BLaER1 (cell line): ENCODE measurements at regions not wholly inside any gene's neighbourhood (a gene's known extent, or its start where the extent isn't known, plus 50 kb on each side); places are given as distances from the start of the nearest gene placed in this dataset.
"Not testable (repeated sequence)": the region's sequence is repeated elsewhere in the genome, so short reads cannot be mapped to it uniquely, and the experiment has no call there.

Experiments
- H3K27ac ChIP-seq: shearing (Covaris generic); formaldehyde crosslinking; 2 replicates; pipeline ENCODE4 v1.8.1; 2022
- H3K27me3 ChIP-seq: shearing (Covaris generic); formaldehyde crosslinking; 2 replicates; pipeline ENCODE4 v1.8.1; 2022
- H3K36me3 ChIP-seq: shearing (Covaris generic); formaldehyde crosslinking; 2 replicates; pipeline ENCODE4 v1.8.1; 2022
- H3K4me1 ChIP-seq: shearing (Covaris generic); formaldehyde crosslinking; 2 replicates; pipeline ENCODE4 v1.8.1; 2022
- H3K4me2 ChIP-seq: shearing (Covaris generic); formaldehyde crosslinking; 2 replicates; pipeline ENCODE4 v1.8.1; 2022
- H3K4me3 ChIP-seq: shearing (Covaris generic); formaldehyde crosslinking; 2 replicates; pipeline ENCODE4 v1.8.1; 2022
- H3K9ac ChIP-seq: shearing (Covaris generic); formaldehyde crosslinking; 2 replicates; pipeline ENCODE4 v1.8.1; 2022
- H3K9me3 ChIP-seq: shearing (Covaris generic); formaldehyde crosslinking; 2 replicates; pipeline ENCODE4 v1.8.1; 2022
- H4K20me1 ChIP-seq: shearing (Covaris generic); formaldehyde crosslinking; 2 replicates; pipeline ENCODE4 v1.8.1; 2022
- Cebpa-rat ChIP-seq: shearing (Covaris generic); IDR thresholded peaks from 2 replicates; pipeline ENCODE4 v1.8.1; 2022

DNA sequence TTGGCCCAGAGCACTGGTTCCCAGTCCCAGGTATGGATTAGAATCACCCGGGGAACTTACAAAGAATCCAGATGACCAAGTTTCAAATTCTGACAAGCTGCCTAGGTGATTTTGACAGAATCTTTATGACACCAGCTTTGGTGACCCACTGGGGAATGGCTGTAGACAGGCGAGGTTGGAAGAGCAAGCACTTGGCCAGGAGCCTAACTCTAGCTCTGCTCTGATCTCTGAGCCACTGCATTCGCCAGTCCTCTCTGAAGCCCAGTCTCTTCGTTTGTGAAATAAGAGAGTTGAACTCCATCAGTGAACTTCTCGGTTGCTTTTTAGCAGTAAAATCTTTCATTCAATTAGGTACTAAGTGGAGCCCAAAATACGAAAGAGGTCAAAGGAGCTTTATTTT, 161.2 kb downstream of the VEGFA start:
- Histone ChIP-seq H4K20me1 (no peaks in the 10 kb centered on the region), H3K4me2 (no peak overlapping the region), H3K4me1 (peaks cover 16% of the 10 kb centered on the region), H3K27me3 (no peaks in the 10 kb centered on the region), H3K9ac (no peak overlapping the region), H3K27ac (no peak overlapping the region), H3K9me3 (no peaks in the 10 kb centered on the region), H3K4me3 (no peak overlapping the region), H3K36me3 (no peaks in the 10 kb centered on the region)
- TF ChIP-seq Cebpa-rat, result no peak

DNA sequence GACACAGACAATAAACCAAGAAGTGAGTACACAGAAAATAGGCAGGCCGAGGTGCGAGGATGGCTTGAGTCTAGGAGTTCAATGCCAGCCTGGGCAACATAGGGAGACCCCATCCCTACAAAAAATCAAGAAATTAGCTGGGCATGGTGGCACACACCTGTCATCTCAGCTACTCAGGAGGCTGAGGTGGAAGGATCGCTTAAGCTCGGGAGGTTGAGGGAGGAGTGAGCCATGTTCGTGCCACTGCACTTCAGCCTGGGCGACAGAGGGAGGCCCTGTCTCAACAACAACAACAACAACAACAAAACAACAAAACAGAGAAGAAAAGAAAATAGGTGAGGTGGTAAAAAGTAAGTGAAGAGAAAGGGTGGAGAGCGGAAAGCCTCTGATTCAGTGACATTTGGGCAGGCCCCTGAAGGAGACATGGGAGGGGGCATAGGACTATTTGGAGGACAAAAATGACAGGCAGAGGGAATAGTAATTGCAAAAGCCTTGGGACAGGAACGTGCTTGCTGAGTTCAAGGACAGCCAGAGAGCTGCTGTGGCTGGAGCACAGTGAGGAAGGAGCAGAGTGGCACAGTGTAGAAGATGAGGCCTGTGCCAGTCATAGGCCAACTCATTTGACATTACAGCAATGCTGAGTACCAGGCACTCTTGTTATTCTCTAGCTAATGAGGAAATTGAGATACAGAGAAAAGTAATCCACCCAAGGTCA, 160.6 kb downstream of the VEGFA start:
- no peak overlapping the region for H3K27ac ChIP-seq
- no peaks in the 10 kb centered on the region for H3K27me3 ChIP-seq
- H4K20me1 ChIP-seq, result no peaks in the 10 kb centered on the region
- TF ChIP-seq Cebpa-rat, result no peak
- H3K4me2 ChIP-seq, result no peak overlapping the region
- no peak overlapping the region for H3K9ac ChIP-seq
- H3K4me1 ChIP-seq, result peaks cover 17% of the 10 kb centered on the region
- H3K4me3 ChIP-seq, result no peak overlapping the region
- no peaks in the 10 kb centered on the region for H3K9me3 ChIP-seq
- H3K36me3 ChIP-seq, result no peaks in the 10 kb centered on the region

DNA sequence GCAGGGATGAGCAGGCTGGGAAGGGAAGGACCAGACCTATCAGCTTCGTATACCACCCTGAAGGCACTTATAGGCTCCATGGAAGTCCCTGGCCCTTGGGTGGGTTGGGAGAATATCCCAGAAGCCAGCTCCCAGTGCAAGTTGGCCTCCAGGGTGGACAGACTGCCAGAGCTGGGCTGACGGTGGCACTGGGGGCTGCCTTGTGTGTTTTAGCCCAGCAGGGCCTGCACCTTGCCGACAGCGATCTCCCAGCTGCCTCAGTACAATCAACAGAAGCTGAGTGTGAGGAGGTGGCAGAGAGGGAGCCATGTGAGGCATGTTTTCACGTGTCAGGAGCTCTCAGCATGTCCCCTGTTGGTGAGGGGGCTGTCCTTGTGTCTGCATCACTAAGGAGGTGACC, 159.5 kb downstream of the VEGFA start:
- no peak overlapping the region for H3K9ac ChIP-seq
- no peak for TF ChIP-seq Cebpa-rat
- no peak overlapping the region for H3K27ac ChIP-seq
- H3K36me3 ChIP-seq, result no peaks in the 10 kb centered on the region
- no peak overlapping the region for H3K4me2 ChIP-seq
- peaks cover 5% of the 10 kb centered on the region; the same call in 1 of the 2 replicates for H4K20me1 ChIP-seq
- H3K4me3 ChIP-seq, result no peak overlapping the region
- H3K4me1 ChIP-seq, result peaks cover 28% of the 10 kb centered on the region
- H3K9me3 ChIP-seq, result no peaks in the 10 kb centered on the region
- H3K27me3 ChIP-seq, result no peaks in the 10 kb centered on the region

DNA sequence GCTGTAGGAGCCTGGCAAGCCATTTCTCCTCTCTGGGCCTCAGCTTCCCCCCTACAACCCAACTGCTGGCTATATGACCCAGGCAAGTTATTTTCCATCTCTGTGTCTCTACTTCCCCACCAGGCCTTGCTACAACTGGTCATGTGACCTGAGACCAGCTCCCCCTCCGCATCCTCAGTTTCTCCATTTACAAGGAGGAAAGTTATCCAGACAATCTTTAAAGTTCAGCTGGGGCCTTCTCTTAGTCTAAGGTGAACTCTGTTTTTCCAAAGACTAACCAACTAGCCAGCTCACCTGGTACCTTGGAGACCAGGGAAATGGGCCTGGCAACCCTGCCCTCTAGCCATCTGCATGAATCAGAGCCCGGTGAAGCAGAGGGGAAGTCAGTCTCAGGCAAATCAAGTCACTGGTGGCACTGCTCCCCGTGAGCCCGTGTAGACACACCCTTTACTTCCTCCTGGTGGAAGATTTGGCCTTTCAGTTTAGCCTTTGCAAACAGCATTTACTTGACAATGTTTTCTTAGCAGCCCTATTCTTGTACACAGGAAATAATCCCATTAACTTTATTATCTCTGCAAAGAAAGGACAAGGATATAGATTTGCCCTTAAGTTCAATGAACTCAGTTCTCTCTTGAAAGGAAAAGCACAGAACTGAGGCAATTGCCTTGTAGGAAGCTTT, 157.7 kb downstream of the VEGFA start:
- H3K27ac ChIP-seq, result no peak overlapping the region
- no peak for TF ChIP-seq Cebpa-rat
- H3K9ac ChIP-seq, result no peak overlapping the region
- H3K27me3 ChIP-seq, result no peaks in the 10 kb centered on the region
- H3K4me1 ChIP-seq, result peaks cover 43% of the 10 kb centered on the region
- H3K36me3 ChIP-seq, result no peaks in the 10 kb centered on the region
- peaks cover 8% of the 10 kb centered on the region; the same call in 1 of the 2 replicates for H4K20me1 ChIP-seq
- H3K9me3 ChIP-seq, result no peaks in the 10 kb centered on the region
- H3K4me2 ChIP-seq, result peak overlapping the region; percentile 5; the same call in 1 of the 2 replicates
- H3K4me3 ChIP-seq, result no peak overlapping the region

DNA sequence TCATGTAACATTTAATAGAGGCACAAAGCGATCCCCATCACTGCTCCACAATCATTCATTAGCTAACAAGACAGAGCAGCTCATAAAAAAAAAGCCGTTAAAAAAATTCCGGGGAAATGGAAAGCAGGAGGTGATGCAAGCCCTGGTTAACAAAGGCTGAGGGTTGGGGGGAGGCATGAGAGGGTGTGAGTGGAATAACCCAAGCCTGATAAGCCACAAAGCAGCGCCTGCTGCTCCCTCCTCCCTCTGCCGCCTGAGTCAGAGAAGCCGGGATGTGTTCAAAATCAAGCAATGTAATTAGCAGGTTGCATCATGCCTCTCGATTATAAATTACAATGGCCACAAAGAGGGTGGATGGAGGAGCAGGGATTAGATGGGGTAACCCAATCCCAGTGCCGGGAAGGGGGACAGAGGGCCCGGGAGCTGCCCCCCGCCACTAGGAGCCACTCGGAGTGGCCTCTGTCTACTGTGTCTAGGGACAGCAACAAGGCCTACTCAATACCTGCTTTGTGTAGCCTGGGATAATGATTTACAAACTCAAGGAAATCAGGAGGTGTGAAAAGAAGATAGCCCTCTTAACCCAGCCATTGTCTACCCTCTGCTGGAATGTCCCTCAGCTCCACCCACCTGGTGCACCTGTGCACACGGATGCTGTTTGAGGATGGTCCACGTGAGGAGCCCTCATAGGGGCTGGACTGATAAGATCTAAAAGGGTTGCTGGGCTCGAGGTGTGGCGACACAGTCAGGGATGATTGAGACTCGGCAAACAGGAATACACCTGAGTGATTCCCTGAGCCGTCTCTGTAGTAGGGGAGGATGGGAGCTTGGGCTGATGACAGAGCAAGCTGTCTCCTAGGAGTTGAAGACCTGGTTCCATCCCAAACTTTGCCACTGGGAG, 156.9 kb downstream of the VEGFA start:
- H3K27ac ChIP-seq, result no peak overlapping the region
- H3K4me3 ChIP-seq, result no peak overlapping the region
- no peaks in the 10 kb centered on the region for H3K27me3 ChIP-seq
- H4K20me1 ChIP-seq, result peaks cover 8% of the 10 kb centered on the region; the same call in 1 of the 2 replicates
- no peak overlapping the region for H3K9ac ChIP-seq
- no peaks in the 10 kb centered on the region for H3K9me3 ChIP-seq
- TF ChIP-seq Cebpa-rat, result no peak
- H3K4me2 ChIP-seq, result no peak overlapping the region; the same call in 1 of the 2 replicates
- peaks cover 44% of the 10 kb centered on the region for H3K4me1 ChIP-seq
- H3K36me3 ChIP-seq, result no peaks in the 10 kb centered on the region

DNA sequence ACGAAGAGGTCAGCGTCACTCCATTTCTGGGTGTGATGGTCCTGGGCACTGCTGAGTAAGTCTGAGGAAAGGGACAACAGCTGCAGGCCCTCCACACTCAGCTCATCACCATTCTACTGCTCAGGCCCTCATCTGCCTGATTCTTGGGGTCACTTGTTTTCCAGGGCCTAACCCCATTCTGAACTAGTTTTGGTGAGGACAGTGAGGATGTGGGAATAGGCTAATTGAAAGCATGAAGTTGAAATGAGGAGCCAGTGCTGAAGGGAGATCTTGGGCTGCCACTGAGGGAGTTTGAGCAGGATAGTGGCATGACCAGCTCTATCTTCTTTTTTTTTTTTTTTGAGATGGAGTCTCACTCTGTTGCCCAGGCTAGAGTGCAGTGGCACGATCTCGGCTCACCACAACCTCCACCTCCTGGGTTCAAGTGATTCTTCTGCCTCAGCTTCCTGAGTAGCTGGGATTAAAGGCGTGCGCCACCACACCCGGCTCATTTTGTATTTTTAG, 155.7 kb downstream of the VEGFA start:
- not testable (repeated sequence) for H3K4me3 ChIP-seq, H3K27ac ChIP-seq, H3K27me3 ChIP-seq, H3K4me2 ChIP-seq, H3K36me3 ChIP-seq, H4K20me1 ChIP-seq, H3K9me3 ChIP-seq, H3K9ac ChIP-seq
- H3K4me1 ChIP-seq, result peaks cover 48% of the 10 kb centered on the region

DNA sequence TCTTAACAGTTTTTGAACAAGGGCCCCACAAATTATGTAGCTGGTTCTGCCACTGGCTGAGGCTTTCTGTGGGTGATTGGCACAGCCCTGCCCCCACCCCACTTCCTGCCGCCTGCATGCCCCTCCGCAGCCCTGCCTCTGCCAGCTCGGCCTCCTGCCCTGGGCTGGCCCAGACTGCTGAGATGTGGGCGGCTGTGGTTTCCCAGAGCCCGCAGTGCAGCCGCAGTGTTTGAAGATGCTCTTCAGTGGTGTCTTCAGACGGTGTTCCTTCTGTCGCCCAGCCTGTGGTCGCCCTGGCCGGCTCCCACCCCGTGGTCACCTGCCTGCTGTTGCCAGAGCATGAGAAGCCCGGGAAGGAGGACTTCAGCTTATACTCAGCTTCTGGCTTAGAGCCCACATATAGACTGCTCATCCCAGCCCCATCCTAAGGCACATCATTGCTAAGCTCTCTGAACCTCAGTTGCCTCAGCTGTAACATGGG, 154.3 kb downstream of the VEGFA start:
- Histone ChIP-seq H4K20me1 (peaks cover 8% of the 10 kb centered on the region; the same call in 1 of the 2 replicates), H3K9me3 (no peaks in the 10 kb centered on the region), H3K27ac (no peak overlapping the region; the same call in 1 of the 2 replicates), H3K4me3 (no peak overlapping the region), H3K9ac (peak overlapping the region; percentile 3; the same call in 1 of the 2 replicates), H3K4me2 (peak overlapping the region; percentile 81), H3K4me1 (peaks cover 47% of the 10 kb centered on the region), H3K27me3 (no peaks in the 10 kb centered on the region), H3K36me3 (no peaks in the 10 kb centered on the region)
- TF ChIP-seq Cebpa-rat, result no peak

DNA sequence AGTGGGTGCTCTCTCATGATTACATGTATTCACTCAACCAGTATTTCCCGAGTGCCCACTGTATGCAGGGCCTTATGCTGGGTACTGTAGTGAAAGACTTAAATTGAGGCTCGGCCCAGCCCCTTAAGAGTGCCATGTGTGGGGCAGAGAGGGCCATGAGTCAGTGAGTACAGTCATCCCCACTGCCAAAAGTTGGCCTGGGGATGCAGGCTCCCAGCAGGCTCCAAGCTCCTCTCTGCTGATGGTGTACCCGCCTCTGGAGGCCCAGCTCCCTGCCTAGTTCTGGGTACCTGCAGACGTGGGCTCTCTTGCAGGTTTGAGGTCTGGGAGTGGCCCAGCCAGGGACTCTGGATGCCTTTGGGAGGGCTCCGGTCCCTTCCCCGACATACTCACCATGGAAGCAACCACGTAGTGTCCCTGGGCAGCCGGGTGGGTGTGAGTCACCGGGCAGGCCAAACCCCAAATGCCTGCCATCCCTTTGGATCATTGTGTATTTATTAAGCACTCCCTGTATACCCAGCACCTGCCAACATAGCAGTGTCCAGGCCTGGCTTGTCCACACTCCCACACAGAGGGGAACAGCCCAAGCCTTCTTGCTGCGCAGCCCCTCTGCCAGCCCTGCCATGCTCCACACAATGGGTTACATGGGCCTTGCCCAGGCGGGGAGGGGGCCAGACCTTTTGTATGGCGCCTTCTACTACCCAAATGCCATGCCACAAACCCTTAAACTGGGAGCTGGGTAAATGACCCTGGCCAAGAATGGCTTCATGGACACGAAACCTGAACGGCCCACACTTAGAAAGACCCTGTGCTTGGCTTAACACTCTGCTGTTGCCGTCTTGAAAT, 153.6 kb downstream of the VEGFA start:
- Histone ChIP-seq H3K27me3 (no peaks in the 10 kb centered on the region), H3K9ac (peak overlapping the region; percentile 3; the same call in 1 of the 2 replicates), H3K9me3 (no peaks in the 10 kb centered on the region), H3K4me3 (no peak overlapping the region), H3K4me2 (peak overlapping the region; percentile 81), H3K36me3 (no peaks in the 10 kb centered on the region), H4K20me1 (peaks cover 8% of the 10 kb centered on the region; the same call in 1 of the 2 replicates), H3K27ac (peak overlapping the region; percentile 18; the same call in 1 of the 2 replicates), H3K4me1 (peaks cover 43% of the 10 kb centered on the region)
- TF ChIP-seq Cebpa-rat, result no peak
